Upper lobe of left lung (tissue), 4 donors: ENCODE measurements at regions not wholly inside any gene's neighbourhood (a gene's known extent, or its start where the extent isn't known, plus 50 kb on each side); places are given as distances from the start of the nearest gene placed in this dataset.

Experiments used
- EP300 ChIP-seq, 4 donors: sonication (generic); formaldehyde crosslinking; IDR thresholded peaks; one replicate each; pipeline ENCODE4 v1.5.1; 2017; ENCODE audit warnings: antibody characterized with exemption in 4 of 4, control low read depth in 2 of 4
- POLR2A ChIP-seq, 4 donors: fragments of 450-650 bp; IDR thresholded peaks; one replicate each; pipeline ENCODE4 v1.5.1; 2016 to 2017; ENCODE audit warnings: antibody characterized with exemption in 4 of 4, mild to moderate bottlenecking in 2 of 4
- TF ChIP-seq, protein P1 (sequence below), 6 experiments: fragments of 450-650 bp in 4 of 6; fragments of 200-600 bp in 2 of 6; sonication (generic) in 2 of 6; IDR thresholded peaks; one replicate each; pipeline ENCODE4 v1.5.1; 2016 to 2019; ENCODE audit warnings: antibody characterized with exemption in 6 of 6

DNA sequence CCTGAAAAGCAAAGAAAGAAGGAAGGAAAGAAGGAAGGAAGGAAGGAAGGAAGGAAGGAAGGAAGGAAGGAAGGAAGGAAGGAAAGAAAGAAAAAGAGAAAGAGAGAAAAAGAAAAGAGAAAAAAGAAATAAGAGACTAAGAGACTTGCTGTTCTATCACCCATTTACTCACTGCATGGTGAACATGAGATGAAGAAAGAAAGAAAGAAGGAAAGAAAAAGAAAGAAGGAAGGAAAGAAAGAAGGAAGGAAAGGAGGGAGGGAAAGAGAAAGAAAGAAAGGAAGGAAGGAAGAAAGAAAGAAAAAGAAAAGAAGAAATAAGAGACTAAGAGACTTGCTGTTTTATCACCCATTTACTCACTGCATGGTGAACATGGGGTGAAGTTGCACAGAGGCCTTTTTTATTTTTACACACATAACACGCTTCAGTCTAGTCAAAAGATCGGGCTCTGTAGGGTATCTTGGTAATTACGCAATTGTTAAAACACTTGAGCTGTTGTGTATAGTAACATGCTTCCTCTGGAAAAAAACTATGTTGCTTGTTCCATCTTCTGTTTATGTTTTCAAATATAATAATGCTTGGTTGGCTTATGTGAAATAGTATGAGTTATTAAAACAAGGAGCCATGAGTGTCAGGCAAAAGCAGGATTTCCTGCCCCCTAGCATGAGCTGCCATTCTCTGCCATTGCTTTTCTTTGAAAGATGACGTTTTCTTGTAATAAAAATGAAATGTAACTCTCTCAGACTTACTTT lies 119.3 kb upstream of the ZNF608 start:
- TF ChIP-seq, protein P1, sequence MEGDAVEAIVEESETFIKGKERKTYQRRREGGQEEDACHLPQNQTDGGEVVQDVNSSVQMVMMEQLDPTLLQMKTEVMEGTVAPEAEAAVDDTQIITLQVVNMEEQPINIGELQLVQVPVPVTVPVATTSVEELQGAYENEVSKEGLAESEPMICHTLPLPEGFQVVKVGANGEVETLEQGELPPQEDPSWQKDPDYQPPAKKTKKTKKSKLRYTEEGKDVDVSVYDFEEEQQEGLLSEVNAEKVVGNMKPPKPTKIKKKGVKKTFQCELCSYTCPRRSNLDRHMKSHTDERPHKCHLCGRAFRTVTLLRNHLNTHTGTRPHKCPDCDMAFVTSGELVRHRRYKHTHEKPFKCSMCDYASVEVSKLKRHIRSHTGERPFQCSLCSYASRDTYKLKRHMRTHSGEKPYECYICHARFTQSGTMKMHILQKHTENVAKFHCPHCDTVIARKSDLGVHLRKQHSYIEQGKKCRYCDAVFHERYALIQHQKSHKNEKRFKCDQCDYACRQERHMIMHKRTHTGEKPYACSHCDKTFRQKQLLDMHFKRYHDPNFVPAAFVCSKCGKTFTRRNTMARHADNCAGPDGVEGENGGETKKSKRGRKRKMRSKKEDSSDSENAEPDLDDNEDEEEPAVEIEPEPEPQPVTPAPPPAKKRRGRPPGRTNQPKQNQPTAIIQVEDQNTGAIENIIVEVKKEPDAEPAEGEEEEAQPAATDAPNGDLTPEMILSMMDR (IDR thresholded peaks at IDR 0.05), result no peak
- TF ChIP-seq POLR2A (IDR thresholded peaks at IDR 0.05) (no peak), EP300 (IDR thresholded peaks at IDR 0.05) (peak in 1 of 4 donors; percentile 36)
